SJSA1 (cell line): ENCODE measurements at regions not wholly inside any gene's neighbourhood (a gene's known extent, or its start where the extent isn't known, plus 50 kb on each side); places are given as distances from the start of the nearest gene placed in this dataset.
"Not testable (repeated sequence)": the region's sequence is repeated elsewhere in the genome, so short reads cannot be mapped to it uniquely, and the experiment has no call there.

Experiments used
- DNase-seq, 2 experiments: peaks; one replicate each; pipeline ENCODE4 v3.0.0-alpha.2; 2015 to 2020; ENCODE audit warnings: low spot score in 2 of 2, low read depth in 1 of 2
- H3K27ac ChIP-seq: fragments of 250-450 bp; sonication (Bioruptor Pico); 2 replicates; pipeline ENCODE4 v1.5.1; 2020; ENCODE audit warnings: mild to moderate bottlenecking, moderate library complexity
- H3K27me3 ChIP-seq: fragments of 250-450 bp; sonication (Bioruptor Pico); replicated peaks from 2 replicates; pipeline ENCODE4 v1.5.1; 2020; ENCODE audit warnings: mild to moderate bottlenecking, moderate library complexity
- H3K36me3 ChIP-seq: fragments of 250-450 bp; sonication (Bioruptor Pico); 2 replicates; pipeline ENCODE4 v1.5.1; 2020; ENCODE audit warnings: mild to moderate bottlenecking
- H3K4me1 ChIP-seq: fragments of 250-450 bp; sonication (Bioruptor Pico); replicated peaks from 2 replicates; pipeline ENCODE4 v1.6.1; 2021; ENCODE audit warnings: mild to moderate bottlenecking
- H3K4me3 ChIP-seq: fragments of 250-450 bp; sonication (Bioruptor Pico); 2 replicates; pipeline ENCODE4 v1.5.1; 2020; ENCODE audit warnings: mild to moderate bottlenecking
- H3K9me3 ChIP-seq: fragments of 250-450 bp; sonication (Bioruptor Pico); replicated peaks from 2 replicates; pipeline ENCODE4 v1.5.1; 2020; ENCODE audit warnings: mild to moderate bottlenecking

- not testable (repeated sequence) for H3K4me3 ChIP-seq, DNase-seq, H3K4me1 ChIP-seq, H3K9me3 ChIP-seq, H3K27ac ChIP-seq, H3K27me3 ChIP-seq, H3K36me3 ChIP-seq
Measured at GRCh38 chr15:84094720-84095119, 140.9 kb upstream of the GOLGA6L4 start.

GRCh38 chr15:84097053-84097452, 138.5 kb upstream of the GOLGA6L4 start:
- not testable (repeated sequence) for H3K9me3 ChIP-seq, H3K4me1 ChIP-seq, H3K27ac ChIP-seq, H3K27me3 ChIP-seq, H3K36me3 ChIP-seq, DNase-seq, H3K4me3 ChIP-seq

GRCh38 chr15:84098604-84099003, 137.0 kb upstream of the GOLGA6L4 start:
- no peak overlapping the region for H3K4me3 ChIP-seq

DNA sequence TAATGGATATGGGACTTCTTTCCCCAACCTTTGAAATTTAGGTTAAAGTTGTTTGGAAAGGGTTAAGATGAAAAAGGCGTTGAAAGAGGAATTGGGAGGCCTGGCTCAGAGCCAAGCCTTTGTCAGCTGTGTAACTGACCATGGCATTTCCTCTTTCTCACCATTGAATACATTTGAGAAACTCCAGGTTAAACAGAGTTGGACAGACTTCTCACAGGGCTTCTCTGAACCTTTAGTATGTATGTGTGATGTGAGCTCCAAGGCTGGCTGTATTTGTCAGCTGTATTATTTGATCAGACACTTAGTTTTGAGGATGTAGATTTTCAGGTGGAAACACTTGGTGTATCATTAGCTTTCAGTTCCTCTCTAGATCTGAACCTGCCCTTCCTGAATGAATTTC, 136.4 kb upstream of the GOLGA6L4 start:
- Histone ChIP-seq H3K36me3 (no peaks in the 10 kb centered on the region), H3K27ac (no peak overlapping the region), H3K27me3 (no peaks in the 10 kb centered on the region; the same call in 1 of the 2 replicates), H3K4me3 (no peak overlapping the region), H3K9me3 (no peaks in the 10 kb centered on the region), H3K4me1 (no peaks in the 10 kb centered on the region)
- no peak for DNase-seq

More at GRCh38 chr15:84098604-84099003, 137.0 kb upstream of the GOLGA6L4 start:
- no peaks in the 10 kb centered on the region for H3K36me3 ChIP-seq
- H3K27ac ChIP-seq: no peak overlapping the region
- no peaks in the 10 kb centered on the region for H3K4me1 ChIP-seq
- DNase-seq: no peak
- H3K9me3 ChIP-seq: no peaks in the 10 kb centered on the region
- H3K27me3 ChIP-seq: no peaks in the 10 kb centered on the region; the same call in 1 of the 2 replicates

GRCh38 chr15:84103345-84103744, 132.2 kb upstream of the GOLGA6L4 start:
- Histone ChIP-seq H3K36me3 (no peaks in the 10 kb centered on the region), H3K4me1 (no peaks in the 10 kb centered on the region), H3K4me3 (no peak overlapping the region), H3K27ac (no peak overlapping the region), H3K9me3 (no peaks in the 10 kb centered on the region), H3K27me3 (no peaks in the 10 kb centered on the region; the same call in 1 of the 2 replicates)
- no peak for DNase-seq

DNA sequence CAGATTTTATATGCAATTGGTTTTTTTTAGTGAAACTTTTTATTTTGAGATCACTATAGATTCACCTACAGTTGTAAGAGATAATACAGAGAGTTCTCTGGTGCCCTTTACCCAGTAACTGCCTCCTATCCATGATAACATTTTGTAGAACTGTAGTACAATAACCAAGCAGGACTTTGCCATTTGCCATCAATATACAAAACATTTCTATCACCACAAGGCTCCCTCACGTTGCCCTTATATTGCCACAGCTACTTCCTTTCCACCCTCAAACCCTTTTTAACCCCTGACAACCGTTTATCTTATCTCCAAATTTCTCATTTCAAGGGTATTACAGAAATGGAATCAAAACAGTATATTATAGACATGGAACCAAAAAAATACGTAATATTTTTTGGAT, 130.7 kb upstream of the GOLGA6L4 start:
- Histone ChIP-seq H3K27ac (no peak overlapping the region), H3K4me1 (no peaks in the 10 kb centered on the region), H3K4me3 (no peak overlapping the region), H3K9me3 (no peaks in the 10 kb centered on the region), H3K36me3 (no peaks in the 10 kb centered on the region), H3K27me3 (no peaks in the 10 kb centered on the region; the same call in 1 of the 2 replicates)
- no peak for DNase-seq

DNA sequence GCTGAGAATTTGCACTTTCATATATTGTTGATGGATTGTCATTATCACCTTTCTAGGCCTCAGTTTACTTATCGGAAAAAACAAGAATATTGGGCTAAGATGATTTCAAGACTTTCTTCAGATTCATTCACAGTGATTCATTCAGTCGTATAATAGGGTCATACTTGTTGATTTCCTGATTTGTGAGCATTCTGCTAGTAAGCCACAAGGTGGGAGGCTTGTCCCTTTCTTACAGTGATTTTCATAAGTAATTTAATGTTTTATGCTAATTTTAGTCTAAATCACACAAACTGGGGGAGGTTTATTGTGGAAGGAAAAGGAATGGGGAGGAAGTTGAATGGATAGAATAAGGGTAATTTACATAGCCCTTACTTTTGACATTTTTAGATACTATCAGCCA, 126.8 kb upstream of the GOLGA6L4 start:
- H3K4me3 ChIP-seq: no peak overlapping the region
- no peak for DNase-seq

DNA sequence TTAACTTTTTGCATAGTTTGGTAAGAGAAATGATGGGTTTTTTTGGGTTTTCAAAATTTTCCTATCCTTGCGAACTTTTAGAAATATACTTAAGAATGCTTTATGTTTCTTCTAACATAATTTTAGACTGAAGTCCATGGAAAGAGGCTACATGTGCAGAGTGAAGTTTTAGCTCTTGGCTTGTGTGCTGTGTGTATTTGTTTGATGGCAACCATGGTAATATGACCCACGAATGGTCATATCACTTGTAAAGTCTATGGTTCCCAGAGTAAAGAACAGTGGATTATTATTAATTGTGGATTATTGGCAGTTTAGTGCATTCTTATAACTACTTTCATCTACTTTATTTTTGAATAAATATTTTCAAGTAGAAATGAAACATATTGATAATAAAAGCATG, 124.0 kb upstream of the GOLGA6L4 start:
- H3K27ac ChIP-seq: no peak overlapping the region
- H3K36me3 ChIP-seq: no peaks in the 10 kb centered on the region
- no peaks in the 10 kb centered on the region for H3K4me1 ChIP-seq
- no peak for DNase-seq
- no peak overlapping the region for H3K4me3 ChIP-seq
- no peaks in the 10 kb centered on the region for H3K9me3 ChIP-seq
- no peaks in the 10 kb centered on the region for H3K27me3 ChIP-seq

More for the DNA sequence above, 126.8 kb upstream of the GOLGA6L4 start:
- Histone ChIP-seq H3K9me3 (no peaks in the 10 kb centered on the region), H3K27ac (no peak overlapping the region), H3K27me3 (no peaks in the 10 kb centered on the region; the same call in 1 of the 2 replicates), H3K36me3 (no peaks in the 10 kb centered on the region), H3K4me1 (no peaks in the 10 kb centered on the region)

GRCh38 chr15:84112025-84112424, 123.5 kb upstream of the GOLGA6L4 start:
- DNase-seq: no peak
- no peaks in the 10 kb centered on the region for H3K4me1 ChIP-seq
- H3K27ac ChIP-seq: no peak overlapping the region
- no peaks in the 10 kb centered on the region for H3K27me3 ChIP-seq
- no peaks in the 10 kb centered on the region for H3K36me3 ChIP-seq
- H3K9me3 ChIP-seq: no peaks in the 10 kb centered on the region
- H3K4me3 ChIP-seq: no peak overlapping the region

GRCh38 chr15:84113919-84114318, 121.7 kb upstream of the GOLGA6L4 start:
- Histone ChIP-seq H3K27me3 (no peaks in the 10 kb centered on the region), H3K27ac (no peak overlapping the region), H3K4me1 (no peaks in the 10 kb centered on the region), H3K9me3 (no peaks in the 10 kb centered on the region), H3K4me3 (no peak overlapping the region), H3K36me3 (no peaks in the 10 kb centered on the region)
- no peak for DNase-seq

- H3K4me3 ChIP-seq, H3K9me3 ChIP-seq, H3K36me3 ChIP-seq, H3K4me1 ChIP-seq, H3K27ac ChIP-seq, H3K27me3 ChIP-seq, DNase-seq: not testable (repeated sequence)
Measured at GRCh38 chr15:84114680-84115079, 120.9 kb upstream of the GOLGA6L4 start.

- DNase-seq, H3K27me3 ChIP-seq, H3K36me3 ChIP-seq, H3K27ac ChIP-seq, H3K9me3 ChIP-seq, H3K4me1 ChIP-seq, H3K4me3 ChIP-seq: not testable (repeated sequence)
Measured at GRCh38 chr15:84119351-84119750, 116.2 kb upstream of the GOLGA6L4 start.

DNA sequence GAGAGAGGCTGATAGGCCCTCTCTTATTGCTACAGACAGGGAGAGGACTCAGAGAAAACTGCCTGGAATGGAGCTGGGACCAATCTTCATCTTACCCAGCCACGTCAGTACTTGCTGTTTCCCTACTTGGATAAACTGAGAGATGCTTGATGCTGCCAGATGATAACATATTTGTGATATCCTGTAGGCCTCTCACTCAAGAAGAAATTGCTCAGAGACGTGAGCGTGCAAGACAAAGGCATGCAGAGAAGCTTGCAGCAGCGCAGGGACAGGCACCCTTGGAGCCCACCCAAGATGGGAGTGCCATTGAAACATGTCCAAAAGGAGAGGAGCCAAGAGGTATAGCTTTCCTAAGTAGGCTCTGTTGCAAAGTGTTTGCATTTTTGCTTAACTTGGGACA, 114.7 kb upstream of the GOLGA6L4 start:
- DNase-seq, H3K36me3 ChIP-seq, H3K9me3 ChIP-seq, H3K27me3 ChIP-seq, H3K27ac ChIP-seq, H3K4me3 ChIP-seq, H3K4me1 ChIP-seq: not testable (repeated sequence)

DNA sequence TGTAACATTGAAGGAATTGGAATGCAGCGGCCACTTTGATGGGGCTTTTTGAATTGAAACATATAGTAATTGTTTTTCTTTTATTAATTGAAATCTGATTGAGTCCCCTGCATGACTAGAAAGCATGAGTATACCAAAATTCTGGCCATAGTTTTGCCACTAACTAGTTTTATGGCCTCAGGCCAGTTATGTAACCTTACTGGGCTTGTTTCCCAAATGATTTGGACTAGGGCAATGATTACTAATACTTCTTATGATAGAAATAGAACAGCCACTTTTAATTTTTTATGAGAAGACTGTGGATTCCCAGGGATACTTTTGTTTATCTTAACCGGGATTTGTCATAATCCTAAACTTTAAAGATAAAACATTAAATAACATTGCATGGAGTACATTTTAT, 106.9 kb upstream of the GOLGA6L4 start:
- not testable (repeated sequence) for H3K36me3 ChIP-seq, H3K27me3 ChIP-seq, H3K4me1 ChIP-seq, H3K4me3 ChIP-seq, H3K27ac ChIP-seq, DNase-seq, H3K9me3 ChIP-seq

- H3K27me3 ChIP-seq, H3K4me1 ChIP-seq, H3K9me3 ChIP-seq, DNase-seq, H3K4me3 ChIP-seq, H3K36me3 ChIP-seq, H3K27ac ChIP-seq: not testable (repeated sequence)
Measured at GRCh38 chr15:84130098-84130831, 105.3 kb upstream of the GOLGA6L4 start.
